Hindlimb muscle (tissue), 1 donor: ENCODE measurements at regions not wholly inside any gene's neighbourhood (a gene's known extent, or its start where the extent isn't known, plus 50 kb on each side); places are given as distances from the start of the nearest gene placed in this dataset.

Experiments
- DNase-seq: peaks from one replicate; pipeline ENCODE4 v3.0.0-alpha.2; 2013

DNA sequence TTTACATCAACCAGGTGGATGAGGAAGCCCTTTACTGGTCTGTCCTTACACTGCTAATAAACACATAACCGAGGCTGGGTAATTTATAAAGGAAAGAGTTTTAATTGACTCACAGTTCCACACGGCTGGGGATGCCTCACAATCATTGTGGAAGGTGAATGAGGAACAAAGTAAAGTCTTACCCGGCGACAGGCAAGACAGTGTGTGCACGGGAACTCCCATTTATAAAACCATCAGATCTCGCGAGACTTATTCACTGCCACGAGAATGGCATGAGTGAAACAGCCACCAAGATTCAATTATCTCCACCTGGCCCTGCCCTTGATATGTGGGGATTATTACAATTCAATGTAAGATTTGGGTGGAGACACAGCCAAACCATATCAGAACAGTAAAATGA is 67.3 kb upstream of the GRAMD2B start:
- DNase-seq = no peak

DNA sequence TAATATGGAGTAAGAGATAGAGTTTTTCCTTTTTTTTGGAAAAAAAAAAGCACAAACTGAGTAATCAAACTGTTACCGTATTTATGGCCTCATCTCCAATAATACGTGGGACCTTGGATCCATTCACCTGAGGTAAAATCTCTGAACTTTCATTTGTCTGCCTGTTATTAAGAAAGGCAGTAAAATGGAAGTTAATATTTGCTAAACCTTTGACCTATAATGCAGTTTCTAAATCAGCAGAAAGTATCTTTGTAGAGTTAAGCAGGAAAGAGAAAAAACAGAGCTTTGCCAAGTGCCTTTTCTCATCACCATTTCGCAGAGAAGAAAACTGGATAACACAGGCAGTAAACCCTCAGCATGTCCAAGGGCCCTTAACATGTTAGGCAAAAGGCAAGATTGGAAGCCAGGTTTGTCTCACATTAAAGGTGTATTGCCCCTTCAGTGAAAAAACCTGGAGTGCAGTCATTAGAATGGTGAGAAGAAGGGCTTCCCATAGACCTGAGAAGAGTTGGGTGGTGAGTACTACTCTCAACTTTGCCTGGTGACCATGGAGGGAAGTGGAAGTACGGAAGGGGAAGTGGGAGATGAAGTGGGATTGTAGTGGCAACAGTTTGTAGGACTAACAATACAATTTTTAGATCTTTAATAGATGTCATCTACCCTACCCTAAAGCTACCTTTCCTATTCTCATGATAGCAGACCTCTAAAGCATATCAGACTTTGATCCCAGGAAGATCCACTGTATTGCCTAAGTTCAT is 65.4 kb upstream of the GRAMD2B start:
- no peak for DNase-seq

DNA sequence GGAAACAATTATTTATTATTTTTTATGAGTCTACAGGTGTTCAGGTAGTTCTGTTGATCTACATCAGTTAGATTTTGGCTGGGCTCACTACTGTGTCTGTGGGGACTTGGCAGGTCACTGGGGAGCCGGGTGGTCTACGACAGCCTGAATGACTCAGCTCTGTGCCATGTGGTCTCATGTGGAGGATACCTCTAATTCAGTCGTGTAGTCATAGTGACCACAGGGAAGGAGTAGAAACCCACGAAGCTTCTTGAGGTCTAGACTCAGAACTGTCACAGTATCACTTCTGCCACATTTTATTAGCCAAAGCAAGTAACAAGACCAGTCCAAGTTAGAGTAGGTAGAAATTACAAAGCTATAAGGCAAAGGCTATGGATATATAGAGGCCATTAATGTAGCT is 64.7 kb upstream of the GRAMD2B start:
- no peak for DNase-seq

DNA sequence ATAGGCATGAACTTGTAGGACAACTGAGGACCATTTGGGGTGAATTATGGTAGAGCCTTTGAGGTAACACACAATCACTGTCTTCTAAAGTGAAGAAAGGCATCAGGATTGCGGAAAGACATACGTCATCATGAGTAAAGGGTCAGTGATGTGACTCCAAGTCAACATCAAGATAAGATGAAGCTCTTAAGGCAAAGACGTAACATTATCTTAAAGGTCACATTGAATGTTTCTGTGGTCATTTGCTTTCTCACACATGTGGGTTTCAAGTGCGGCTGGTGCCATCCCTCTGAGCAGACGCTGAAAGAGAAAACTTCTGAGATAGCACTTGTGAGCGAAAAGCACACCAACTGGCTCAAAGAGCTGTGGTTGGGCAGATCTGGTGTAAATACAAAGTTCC is 63.3 kb upstream of the GRAMD2B start:
- no peak for DNase-seq

DNA sequence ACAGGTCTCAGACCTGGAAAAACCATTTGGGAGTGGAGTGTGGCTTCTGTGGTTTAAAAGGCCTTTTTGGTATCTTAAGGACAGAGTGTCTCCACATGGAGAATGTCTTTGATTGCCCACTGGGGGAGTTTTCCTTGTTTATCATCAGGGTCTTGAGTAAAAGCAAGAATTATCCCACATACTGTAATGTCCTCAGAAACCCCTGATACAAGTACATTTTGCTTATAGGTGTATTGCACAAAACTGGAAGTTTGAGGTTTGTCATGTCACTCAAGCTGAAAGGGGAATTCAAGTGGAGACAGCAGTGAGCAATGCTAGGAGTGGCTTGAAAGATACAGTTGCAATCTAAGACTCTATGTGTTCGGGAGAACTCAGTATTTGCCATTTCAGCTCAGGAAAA is 62.7 kb upstream of the GRAMD2B start:
- no peak for DNase-seq

DNA sequence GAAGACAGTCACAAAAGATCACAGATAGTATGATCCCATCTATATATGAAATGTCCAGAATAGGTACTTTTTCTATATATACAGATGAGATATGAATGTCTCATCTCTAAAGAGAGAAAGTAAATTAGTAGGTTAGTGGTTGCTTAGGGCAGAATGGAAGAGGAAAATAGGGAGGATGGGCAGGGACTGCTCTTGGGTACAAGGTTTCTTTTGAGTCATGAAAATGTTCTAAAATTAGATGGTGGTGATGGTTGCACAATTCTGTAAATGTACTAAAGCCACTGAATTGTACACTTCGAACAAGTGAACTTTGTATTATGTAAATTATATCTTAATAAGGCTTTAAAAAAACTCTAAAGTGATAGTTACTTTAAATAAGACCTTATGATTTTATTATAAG is 59.6 kb upstream of the GRAMD2B start:
- DNase-seq = no peak

DNA sequence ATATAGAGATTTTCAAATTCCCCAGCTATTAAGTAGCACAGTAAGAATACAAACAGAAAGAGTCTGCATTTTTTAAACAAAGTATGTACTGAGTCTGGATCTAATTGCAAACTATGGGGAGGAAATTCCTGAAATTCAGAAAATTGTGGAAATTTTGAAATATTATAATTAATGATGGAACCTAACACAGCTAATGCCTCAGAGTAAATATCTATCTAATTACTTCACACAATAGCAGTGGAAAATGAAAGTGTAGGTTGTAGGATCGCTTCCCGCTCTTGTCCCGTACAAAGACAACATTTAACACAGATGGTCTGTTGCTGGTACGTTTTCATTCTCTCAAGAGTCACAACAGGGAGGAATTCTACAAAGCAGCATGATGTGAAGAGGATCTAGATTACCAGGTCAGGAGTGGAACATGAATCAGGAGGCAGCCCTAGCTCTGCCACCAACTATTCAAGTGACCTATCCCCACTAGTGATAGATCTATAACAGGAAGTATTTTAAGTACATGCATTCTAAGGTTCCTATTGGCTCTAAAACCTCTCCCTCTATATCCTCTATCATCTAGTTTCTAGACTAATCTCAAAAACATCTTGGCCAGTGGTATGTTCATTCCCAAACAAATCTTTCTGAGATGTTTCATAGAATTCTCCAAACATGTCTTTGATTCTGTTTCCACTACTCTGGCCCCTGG is 58.9 kb upstream of the GRAMD2B start:
- no peak for DNase-seq

DNA sequence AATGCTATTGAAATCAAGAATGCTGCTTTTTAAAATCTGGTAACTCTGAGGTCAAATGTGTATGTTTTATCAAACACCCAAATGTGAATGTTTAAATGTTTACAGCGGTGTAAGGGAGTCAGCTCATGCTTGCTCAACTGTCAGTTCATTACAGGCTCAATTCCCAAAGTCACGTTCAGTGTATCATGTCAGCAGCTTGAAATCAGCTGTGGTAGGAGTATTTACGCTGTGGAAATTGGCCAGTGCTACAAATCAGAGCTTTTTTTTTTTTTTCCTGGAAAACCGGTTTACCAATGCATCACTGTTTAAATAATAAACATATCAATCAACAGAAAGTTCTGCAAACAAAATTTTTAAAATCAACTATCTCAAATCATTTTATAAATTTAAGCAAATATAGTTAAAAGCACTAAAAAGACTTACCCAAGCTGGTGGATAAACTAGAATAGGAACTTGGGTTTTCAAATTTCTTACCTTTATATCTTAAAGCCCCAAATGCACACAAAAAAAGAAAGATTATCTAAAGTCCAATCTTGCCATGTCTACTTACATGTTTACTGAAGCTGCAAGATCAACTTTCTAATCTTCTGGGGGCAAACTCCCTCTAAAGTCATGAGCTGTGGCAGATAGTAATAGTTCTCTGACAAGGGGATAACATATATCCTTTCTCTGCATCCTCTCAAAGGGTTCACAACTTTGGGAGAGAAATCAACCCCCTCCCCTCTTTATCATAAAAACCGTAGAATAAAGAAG is 57.6 kb upstream of the GRAMD2B start:
- no peak for DNase-seq

DNA sequence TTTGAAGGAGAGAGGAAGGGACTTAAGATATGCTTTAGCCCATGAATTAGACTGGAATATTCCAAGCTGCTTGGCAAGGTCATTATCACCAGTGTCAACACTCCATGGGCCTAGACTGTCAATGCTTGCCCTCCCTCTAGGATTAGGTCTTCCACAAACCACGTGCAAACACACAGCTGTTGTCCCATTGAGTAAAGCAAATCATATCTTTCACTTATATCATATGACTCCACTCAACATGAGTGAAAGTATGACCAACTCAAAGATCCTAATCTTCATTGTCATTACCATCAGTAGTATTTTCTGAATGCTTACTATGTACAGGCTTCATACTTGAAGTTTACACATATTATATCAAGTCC is 57.0 kb upstream of the GRAMD2B start:
- DNase-seq = no peak

DNA sequence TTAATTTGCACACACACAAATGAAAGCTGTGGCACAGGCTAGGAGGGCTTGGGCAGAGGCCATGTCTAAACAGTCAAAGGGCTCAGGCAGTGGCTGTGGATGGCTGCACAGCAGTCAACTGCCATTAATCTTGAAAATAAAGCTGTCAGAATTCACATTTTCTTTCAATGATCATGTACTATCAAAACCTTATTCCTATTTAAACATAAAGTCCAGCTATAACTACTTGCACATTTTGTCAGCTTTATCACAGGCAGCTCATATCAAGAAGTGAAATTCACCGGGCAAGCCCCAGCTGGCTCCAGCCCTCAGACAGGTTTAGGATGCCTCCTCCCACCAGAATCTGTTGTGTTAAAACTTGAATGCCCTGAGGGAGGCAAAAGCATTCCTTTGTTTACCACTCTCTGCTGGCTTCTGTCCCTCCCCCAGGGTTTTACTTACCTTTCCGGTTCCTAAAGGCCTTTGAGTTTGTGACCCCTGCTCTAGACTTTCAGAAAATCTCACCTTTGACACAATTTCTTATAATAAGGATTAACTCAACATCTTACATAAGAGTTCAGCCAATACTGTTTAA is 54.9 kb upstream of the GRAMD2B start:
- no peak for DNase-seq

DNA sequence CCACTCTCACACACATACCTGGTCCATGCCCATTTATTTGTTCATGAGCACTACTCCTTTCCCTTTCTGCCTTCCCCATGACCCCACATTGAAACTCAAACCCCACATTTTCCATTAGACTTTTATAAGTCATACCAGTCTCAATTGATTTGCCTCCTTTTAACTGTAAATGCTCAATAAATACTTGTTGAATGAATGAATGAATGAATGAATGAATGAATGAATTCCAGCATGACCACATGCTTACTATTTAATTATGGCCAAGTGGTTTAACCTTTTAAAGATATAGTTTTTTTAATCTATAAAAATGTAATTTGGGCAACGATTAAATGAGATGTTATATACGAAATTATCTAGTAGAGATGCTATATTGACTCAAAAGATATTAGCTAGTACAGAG is 54.1 kb upstream of the GRAMD2B start:
- no peak for DNase-seq

DNA sequence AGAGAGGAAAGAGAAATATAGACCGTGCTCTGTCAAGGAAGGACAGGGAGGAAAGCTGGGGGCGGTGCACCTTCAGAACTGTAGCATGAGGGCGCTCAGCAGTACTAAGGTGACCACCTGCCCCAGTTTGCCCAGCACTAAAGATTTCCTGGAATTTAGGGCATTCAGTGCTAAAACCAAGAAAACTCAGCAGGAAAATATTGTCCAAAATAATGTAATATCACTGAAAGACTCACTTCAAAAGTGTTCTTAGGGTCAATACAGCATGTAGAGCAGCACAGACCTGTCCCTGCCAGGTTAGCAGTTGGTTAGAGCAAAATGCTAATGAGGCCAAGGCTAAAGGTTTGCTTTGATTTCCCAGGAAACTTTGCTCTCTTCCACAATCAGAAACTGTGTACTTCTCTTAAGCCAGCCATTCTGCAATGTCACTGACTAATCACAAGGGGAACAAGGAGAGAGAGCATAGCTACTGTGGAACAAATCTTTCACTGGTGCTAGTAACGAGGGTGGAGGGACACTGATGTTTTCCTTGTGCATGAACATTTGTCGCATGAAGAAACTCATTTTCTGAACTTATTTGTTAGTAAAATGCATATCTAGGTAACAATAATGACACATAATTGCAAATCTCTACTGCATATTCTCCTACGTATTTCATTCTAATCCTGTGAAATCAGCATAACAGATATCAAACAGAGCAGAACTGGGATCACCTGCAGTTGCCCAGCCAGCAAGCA is 53.0 kb upstream of the GRAMD2B start:
- no peak for DNase-seq

DNA sequence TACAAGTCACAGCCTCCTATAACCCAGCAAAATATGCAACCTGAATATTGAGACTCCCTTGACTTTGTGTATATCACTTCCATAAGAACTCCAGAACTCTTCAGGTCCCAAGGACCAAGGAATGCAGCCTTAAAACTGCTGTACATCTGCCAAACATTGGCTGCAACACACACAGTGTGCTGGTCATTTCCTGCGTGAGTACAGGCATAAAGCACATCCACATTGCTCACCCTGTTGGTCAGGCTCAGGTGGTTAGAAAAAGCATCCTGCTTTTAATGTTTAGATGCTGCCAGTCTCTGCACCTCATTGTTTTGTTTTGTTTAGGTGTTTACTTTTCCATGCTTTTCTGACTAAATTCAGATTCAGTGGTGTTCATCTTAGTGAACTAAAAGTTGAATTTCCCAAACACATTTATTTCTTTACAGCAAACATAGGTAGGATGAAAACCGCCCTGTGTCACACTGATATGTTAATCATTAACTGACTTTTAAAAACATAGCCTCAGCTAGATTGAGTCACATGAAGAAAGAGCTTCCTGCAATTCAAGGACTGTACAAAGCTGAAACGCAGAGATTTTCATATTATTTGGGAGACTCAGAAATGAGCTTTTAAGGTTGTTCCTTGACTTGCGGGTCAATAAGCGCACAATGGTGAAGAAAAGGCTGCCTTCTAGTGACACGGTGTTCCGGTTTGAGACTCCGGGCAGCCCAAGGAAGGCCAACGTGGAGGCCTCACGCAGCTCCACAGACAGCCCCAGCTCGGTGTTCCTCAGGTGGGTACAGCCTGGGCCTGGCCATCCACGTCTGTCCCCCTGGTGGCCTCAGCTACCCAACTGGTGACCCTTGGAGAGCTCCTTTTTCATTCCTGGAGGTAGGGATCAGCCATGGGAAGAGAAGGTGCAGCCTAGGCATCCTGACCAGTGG is 52.2 kb upstream of the GRAMD2B start:
- no peak for DNase-seq

DNA sequence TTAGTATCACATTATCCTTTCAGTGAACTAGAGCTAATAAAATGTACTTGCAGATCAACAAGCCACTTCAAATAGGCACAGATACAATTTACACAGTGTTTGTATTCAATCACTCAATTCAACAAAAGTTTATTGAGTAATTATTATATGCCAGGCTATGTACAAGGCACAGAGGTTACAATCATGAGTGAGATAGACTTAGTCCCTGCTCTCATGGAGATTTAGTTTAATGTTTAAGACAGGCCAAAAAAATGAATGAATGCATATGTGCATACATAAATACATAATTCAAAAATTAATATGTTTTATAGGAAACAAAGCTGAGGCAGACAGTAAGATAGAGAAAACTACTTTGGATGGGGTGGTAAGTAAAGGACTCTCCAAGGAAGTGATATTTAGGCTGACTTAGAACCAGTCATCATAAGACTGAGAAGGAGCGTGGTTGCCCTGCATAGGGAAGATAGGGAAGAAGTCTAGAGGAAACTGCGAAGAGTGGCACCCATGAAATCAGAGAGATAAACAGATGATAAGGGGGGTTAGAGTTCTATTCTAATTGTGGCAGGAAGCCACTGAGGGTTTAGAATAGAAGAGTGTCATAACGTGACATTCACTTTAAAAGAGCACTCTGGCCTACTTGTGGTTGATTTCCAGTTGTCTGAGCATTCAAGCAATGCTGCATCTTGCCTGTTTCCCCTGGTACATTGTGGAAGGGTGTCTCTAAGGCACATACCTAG is 49.7 kb upstream of the GRAMD2B start:
- DNase-seq = no peak
